Neural progenitor cell (in vitro differentiated cells): ENCODE measurements at regions not wholly inside any gene's neighbourhood (a gene's known extent, or its start where the extent isn't known, plus 50 kb on each side); places are given as distances from the start of the nearest gene placed in this dataset.
A peak's percentile ranks its signal among the peaks of the same experiment; 100 is the strongest.

Experiments
- DNase-seq: peaks from one replicate; pipeline ENCODE4 v3.0.0-alpha.2; 2016; ENCODE audit warnings: low spot score
- H2AFZ ChIP-seq: fragments of 200-600 bp; sonication (generic); replicated peaks from 2 replicates; pipeline ENCODE4 v1.6.1; 2016; ENCODE audit warnings: antibody characterized with exemption
- H3F3A ChIP-seq: fragments of 200-600 bp; sonication (generic); 2 replicates; pipeline ENCODE4 v1.6.1; 2016; ENCODE audit warnings: antibody characterized with exemption, low read depth
- H3K27ac ChIP-seq: fragments of 200-600 bp; sonication (generic); 2 replicates; pipeline ENCODE4 v1.5.1; 2016; ENCODE audit warnings: mild to moderate bottlenecking
- H3K27me3 ChIP-seq: fragments of 200-600 bp; sonication (generic); 2 replicates; pipeline ENCODE4 v1.6.1; 2016; ENCODE audit warnings: mild to moderate bottlenecking, moderate library complexity
- H3K36me3 ChIP-seq: fragments of 200-600 bp; sonication (generic); 2 replicates; pipeline ENCODE4 v1.5.1; 2016
- H3K4me1 ChIP-seq: fragments of 200-600 bp; sonication (generic); 2 replicates; pipeline ENCODE4 v1.6.1; 2016; ENCODE audit warnings: mixed run types
- H3K4me2 ChIP-seq: fragments of 200-600 bp; sonication (generic); 2 replicates; pipeline ENCODE4 v1.6.1; 2016
- H3K4me3 ChIP-seq: fragments of 200-600 bp; sonication (generic); 2 replicates; pipeline ENCODE4 v1.5.1; 2016
- H3K79me2 ChIP-seq: fragments of 200-600 bp; sonication (generic); 2 replicates; pipeline ENCODE4 v1.6.1; 2016; ENCODE audit warnings: low read depth
- H3K9ac ChIP-seq: fragments of 200-600 bp; sonication (generic); 2 replicates; pipeline ENCODE4 v1.6.1; 2016
- H3K9me3 ChIP-seq: fragments of 200-600 bp; sonication (generic); 2 replicates; pipeline ENCODE4 v1.5.1; 2016; ENCODE audit warnings: low read depth
- H4K20me1 ChIP-seq: fragments of 200-600 bp; sonication (generic); 2 replicates; pipeline ENCODE4 v1.6.1; 2016; ENCODE audit warnings: low read depth
- H3K27ac Mint-ChIP-seq: 3 replicates; pipeline ENCODE4 v1.8.0; 2021; ENCODE audit warnings: mixed read lengths
- H3K27me3 Mint-ChIP-seq: 2 replicates; pipeline ENCODE4 v1.8.0; 2022; ENCODE audit warnings: low read depth, mild to moderate bottlenecking, inconsistent platforms, moderate library complexity, mixed read lengths; ENCODE audit not compliant: insufficient read depth
- H3K36me3 Mint-ChIP-seq: 3 replicates; pipeline ENCODE4 v1.8.0; 2021; ENCODE audit warnings: mixed read lengths
- H3K4me1 Mint-ChIP-seq: 3 replicates; pipeline ENCODE4 v1.8.0; 2021; ENCODE audit warnings: mixed read lengths
- H3K4me3 Mint-ChIP-seq: 3 replicates; pipeline ENCODE4 v1.8.0; 2021; ENCODE audit warnings: mild to moderate bottlenecking, moderate library complexity, mixed read lengths
- H3K9me3 Mint-ChIP-seq: 3 replicates; pipeline ENCODE4 v1.8.0; 2020; ENCODE audit warnings: mixed read lengths
- EZH2 ChIP-seq: fragments of 200-600 bp; sonication (generic); IDR thresholded peaks from 2 replicates; pipeline ENCODE4 v1.6.1; 2017; ENCODE audit warnings: antibody characterized with exemption, mild to moderate bottlenecking, moderate library complexity
- EZH2phosphoT487 ChIP-seq: fragments of 200-600 bp; sonication (generic); IDR thresholded peaks from 2 replicates; pipeline ENCODE4 v1.6.1; 2017; ENCODE audit warnings: antibody characterized with exemption
- TF ChIP-seq, protein P1 (sequence below): fragments of 200-600 bp; sonication (generic); IDR thresholded peaks from 2 replicates; pipeline ENCODE4 v1.5.1; 2017; ENCODE audit warnings: antibody characterized with exemption, mild to moderate bottlenecking

DNA sequence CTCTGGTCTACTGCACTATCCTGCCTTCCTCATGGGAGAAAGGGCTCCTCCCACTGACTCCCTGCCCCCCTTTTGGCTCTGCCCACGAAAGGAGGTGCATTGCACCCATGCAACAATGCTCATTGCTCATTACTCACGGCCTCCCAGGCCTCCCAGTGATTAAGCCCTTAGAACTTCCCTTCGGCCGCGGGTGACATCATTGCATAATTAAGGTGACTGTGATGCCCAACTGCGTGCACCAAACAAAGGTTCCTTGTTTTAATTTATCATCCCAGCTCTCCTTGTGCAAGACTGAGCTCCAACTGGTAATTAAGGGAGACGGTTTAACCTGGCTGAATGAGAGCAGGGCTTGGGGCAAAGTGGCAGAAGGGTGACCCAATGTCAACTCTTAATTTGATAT lies 180.4 kb downstream of the GAS1 start:
- Histone ChIP-seq H3K4me3 (no peak overlapping the region), H3K79me2 (no peaks in the 10 kb centered on the region), H2AFZ (no peak overlapping the region), H3K4me2 (no peak overlapping the region), H3K27ac (no peak overlapping the region), H3K9ac (no peak overlapping the region), H3F3A (no peaks in the 10 kb centered on the region), H4K20me1 (no peaks in the 10 kb centered on the region), H3K4me1 (peaks cover 16% of the 10 kb centered on the region), H3K9me3 (no peaks in the 10 kb centered on the region), H3K27me3 (no peaks in the 10 kb centered on the region), H3K36me3 (no peaks in the 10 kb centered on the region)
- Mint-ChIP-seq H3K9me3 (peaks cover 4% of the 10 kb centered on the region), H3K36me3 (no peaks in the 10 kb centered on the region), H3K27ac (no peak overlapping the region), H3K27me3 (peaks cover 8% of the 10 kb centered on the region), H3K4me3 (no peak overlapping the region), H3K4me1 (peaks cover 16% of the 10 kb centered on the region)
- DNase-seq = peak; percentile 45
- TF ChIP-seq EZH2 (no peak), EZH2phosphoT487 (no peak)
- TF ChIP-seq, protein P1, sequence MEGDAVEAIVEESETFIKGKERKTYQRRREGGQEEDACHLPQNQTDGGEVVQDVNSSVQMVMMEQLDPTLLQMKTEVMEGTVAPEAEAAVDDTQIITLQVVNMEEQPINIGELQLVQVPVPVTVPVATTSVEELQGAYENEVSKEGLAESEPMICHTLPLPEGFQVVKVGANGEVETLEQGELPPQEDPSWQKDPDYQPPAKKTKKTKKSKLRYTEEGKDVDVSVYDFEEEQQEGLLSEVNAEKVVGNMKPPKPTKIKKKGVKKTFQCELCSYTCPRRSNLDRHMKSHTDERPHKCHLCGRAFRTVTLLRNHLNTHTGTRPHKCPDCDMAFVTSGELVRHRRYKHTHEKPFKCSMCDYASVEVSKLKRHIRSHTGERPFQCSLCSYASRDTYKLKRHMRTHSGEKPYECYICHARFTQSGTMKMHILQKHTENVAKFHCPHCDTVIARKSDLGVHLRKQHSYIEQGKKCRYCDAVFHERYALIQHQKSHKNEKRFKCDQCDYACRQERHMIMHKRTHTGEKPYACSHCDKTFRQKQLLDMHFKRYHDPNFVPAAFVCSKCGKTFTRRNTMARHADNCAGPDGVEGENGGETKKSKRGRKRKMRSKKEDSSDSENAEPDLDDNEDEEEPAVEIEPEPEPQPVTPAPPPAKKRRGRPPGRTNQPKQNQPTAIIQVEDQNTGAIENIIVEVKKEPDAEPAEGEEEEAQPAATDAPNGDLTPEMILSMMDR = no peak

DNA sequence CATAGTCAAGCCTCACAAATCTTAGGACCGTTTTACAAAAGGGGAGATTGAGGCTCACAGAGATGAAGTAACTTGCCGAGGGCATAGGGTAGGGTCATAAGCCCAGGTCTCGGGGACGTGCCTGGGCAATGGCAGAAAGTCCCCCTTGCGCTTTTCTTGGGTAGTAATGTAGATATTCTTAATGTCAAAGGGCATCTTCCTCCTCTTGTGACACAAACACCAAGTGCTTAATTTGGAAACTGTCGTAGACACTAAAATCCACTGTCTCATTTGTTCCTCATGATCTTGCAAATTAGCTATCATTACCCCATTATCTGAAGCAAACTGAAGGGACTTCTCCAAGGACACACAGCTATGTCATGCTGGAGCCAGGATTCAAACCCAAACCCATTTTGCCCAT lies 180.8 kb downstream of the GAS1 start:
- H3K4me1 Mint-ChIP-seq = peaks cover 16% of the 10 kb centered on the region
- H3K9me3 Mint-ChIP-seq = peaks cover 4% of the 10 kb centered on the region
- H3K27ac Mint-ChIP-seq = no peak overlapping the region
- no peak overlapping the region for H2AFZ ChIP-seq
- H3K4me3 Mint-ChIP-seq = no peak overlapping the region
- TF ChIP-seq EZH2 (no peak), EZH2phosphoT487 (no peak)
- TF ChIP-seq, protein P1 = no peak
- no peaks in the 10 kb centered on the region for H3F3A ChIP-seq
- peaks cover 16% of the 10 kb centered on the region for H3K4me1 ChIP-seq
- H3K79me2 ChIP-seq = no peaks in the 10 kb centered on the region
- H3K27me3 Mint-ChIP-seq = peaks cover 8% of the 10 kb centered on the region
- no peaks in the 10 kb centered on the region for H3K27me3 ChIP-seq
- DNase-seq = no peak
- H4K20me1 ChIP-seq = no peaks in the 10 kb centered on the region
- H3K36me3 Mint-ChIP-seq = no peaks in the 10 kb centered on the region
- H3K36me3 ChIP-seq = no peaks in the 10 kb centered on the region
- no peak overlapping the region for H3K27ac ChIP-seq
- H3K4me2 ChIP-seq = no peak overlapping the region
- no peak overlapping the region for H3K4me3 ChIP-seq
- no peak overlapping the region for H3K9ac ChIP-seq
- no peaks in the 10 kb centered on the region for H3K9me3 ChIP-seq

DNA sequence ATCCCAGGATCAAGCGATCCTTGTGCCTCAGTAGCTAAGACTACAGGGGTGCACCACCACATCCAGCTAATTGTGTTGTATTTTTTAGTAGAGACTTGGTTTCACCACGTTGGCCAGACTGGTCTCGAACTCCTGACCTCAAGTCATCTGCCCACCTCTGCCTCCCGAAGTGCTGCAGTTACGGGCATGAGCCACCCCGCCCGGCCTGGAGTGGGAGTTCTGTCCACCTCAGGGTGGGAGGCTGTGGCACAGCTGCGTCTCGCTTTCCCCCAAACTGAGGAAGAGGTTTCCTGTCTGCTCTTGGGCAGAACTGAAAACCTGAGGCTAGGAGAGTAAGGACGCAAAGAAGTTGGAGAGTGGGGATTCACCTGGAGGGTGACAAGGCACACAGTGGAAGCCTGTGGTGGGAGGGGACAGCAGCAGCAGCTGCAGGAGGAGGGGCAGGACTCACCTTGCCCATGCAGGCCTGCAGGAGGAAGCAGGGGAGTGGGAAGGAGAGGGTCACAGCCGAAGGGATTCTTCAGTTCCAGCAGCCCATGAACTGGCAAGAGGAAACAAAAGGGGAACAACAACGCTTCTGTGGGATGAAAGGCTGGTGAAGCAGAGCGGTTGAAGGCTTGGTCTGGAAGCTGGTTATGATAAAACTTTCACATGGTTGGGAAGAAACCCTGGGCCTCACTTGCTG lies 181.4 kb downstream of the GAS1 start:
- H3K4me3 Mint-ChIP-seq = no peak overlapping the region
- Histone ChIP-seq H3K36me3 (no peaks in the 10 kb centered on the region), H3K79me2 (no peaks in the 10 kb centered on the region), H3K4me3 (no peak overlapping the region), H3K27me3 (no peaks in the 10 kb centered on the region), H3K27ac (no peak overlapping the region), H3F3A (no peaks in the 10 kb centered on the region), H3K4me1 (peaks cover 16% of the 10 kb centered on the region), H3K9ac (no peak overlapping the region), H2AFZ (no peak overlapping the region), H3K4me2 (no peak overlapping the region), H3K9me3 (no peaks in the 10 kb centered on the region), H4K20me1 (no peaks in the 10 kb centered on the region)
- H3K27me3 Mint-ChIP-seq = peaks cover 8% of the 10 kb centered on the region
- peaks cover 4% of the 10 kb centered on the region for H3K9me3 Mint-ChIP-seq
- TF ChIP-seq EZH2 (no peak), EZH2phosphoT487 (no peak)
- TF ChIP-seq, protein P1 = no peak
- DNase-seq = no peak
- H3K4me1 Mint-ChIP-seq = peaks cover 16% of the 10 kb centered on the region
- no peaks in the 10 kb centered on the region for H3K36me3 Mint-ChIP-seq
- no peak overlapping the region for H3K27ac Mint-ChIP-seq
